Neural cell (in vitro differentiated cells): ENCODE measurements at regions not wholly inside any gene's neighbourhood (a gene's known extent, or its start where the extent isn't known, plus 50 kb on each side); places are given as distances from the start of the nearest gene placed in this dataset.

Experiments
- H2AFZ ChIP-seq: fragments of 200-600, 300-800 bp; sonication (generic), shearing (Covaris generic); 2 replicates; pipeline ENCODE4 v1.6.0; 2014; ENCODE audit warnings: low read depth, mild to moderate bottlenecking, antibody characterized with exemption, low read length, moderate library complexity
- H3F3A ChIP-seq: fragments of 200-600 bp; shearing (Covaris generic); 2 replicates; pipeline ENCODE4 v1.6.1; 2016; ENCODE audit warnings: mild to moderate bottlenecking, moderate library complexity, mixed read lengths, antibody characterized with exemption, low read length; ENCODE audit not compliant: insufficient read depth, poor library complexity, severe bottlenecking
- H3K27ac ChIP-seq: fragments of 200-600, 300-800 bp; sonication (generic), shearing (Covaris generic); 2 replicates; pipeline ENCODE4 v1.5.1; 2014; ENCODE audit warnings: mild to moderate bottlenecking, low read length, moderate library complexity
- H3K27me3 ChIP-seq: fragments of 300-800, 200-600 bp; sonication (generic), shearing (Covaris generic); 2 replicates; pipeline ENCODE4 v1.6.0; 2014; ENCODE audit warnings: mild to moderate bottlenecking, low read depth, low read length, moderate library complexity; ENCODE audit not compliant: insufficient read depth
- H3K36me3 ChIP-seq: fragments of 300-800, 200-600 bp; sonication (generic), shearing (Covaris generic); 2 replicates; pipeline ENCODE4 v1.5.1; 2014; ENCODE audit warnings: mild to moderate bottlenecking, antibody characterized with exemption, low read length, moderate library complexity; ENCODE audit not compliant: insufficient read depth
- H3K4me2 ChIP-seq: fragments of 300-800, 200-600 bp; sonication (generic), shearing (Covaris generic); 2 replicates; pipeline ENCODE4 v1.6.0; 2014; ENCODE audit warnings: mild to moderate bottlenecking, low read length
- H3K4me3 ChIP-seq: fragments of 300-800, 200-600 bp; sonication (generic), shearing (Covaris generic); 2 replicates; pipeline ENCODE4 v1.5.1; 2014; ENCODE audit warnings: mild to moderate bottlenecking, low read length, moderate library complexity
- H3K79me2 ChIP-seq: fragments of 200-600 bp; shearing (Covaris generic); replicated peaks from 2 replicates; pipeline ENCODE4 v1.6.0; 2014; ENCODE audit warnings: mild to moderate bottlenecking, low read length, moderate library complexity; ENCODE audit not compliant: insufficient read depth
- H3K9ac ChIP-seq: fragments of 300-800, 200-600 bp; sonication (generic), shearing (Covaris generic); 2 replicates; pipeline ENCODE4 v1.6.1; 2016; ENCODE audit warnings: mild to moderate bottlenecking, low read length, mixed read lengths
- H3K9me2 ChIP-seq: fragments of 200-600 bp; shearing (Covaris generic); 2 replicates; pipeline ENCODE4 v1.6.1; 2016; ENCODE audit warnings: mild to moderate bottlenecking, low read length, mixed read lengths; ENCODE audit not compliant: insufficient read depth
- H3K9me3 ChIP-seq: fragments of 200-600, 300-800 bp; sonication (generic), shearing (Covaris generic); 2 replicates; pipeline ENCODE4 v1.6.1; 2016; ENCODE audit warnings: mild to moderate bottlenecking, mixed run types, low read length, moderate library complexity, mixed read lengths
- H4K20me1 ChIP-seq: fragments of 200-600 bp; shearing (Covaris generic); 2 replicates; pipeline ENCODE4 v1.6.1; 2016; ENCODE audit warnings: mild to moderate bottlenecking, mixed run types; ENCODE audit not compliant: insufficient read depth
- CTCF ChIP-seq: fragments of 450-650 bp; IDR thresholded peaks from 2 replicates; pipeline ENCODE4 v1.5.1; 2014; ENCODE audit warnings: antibody characterized with exemption, mild to moderate bottlenecking, moderate library complexity; ENCODE audit not compliant: poor library complexity, severe bottlenecking
- EP300 ChIP-seq: fragments of 450-650 bp; conservative IDR thresholded peaks from 2 replicates; pipeline ENCODE4 v1.6.1; 2014; ENCODE audit warnings: antibody characterized with exemption, mild to moderate bottlenecking, moderate library complexity; ENCODE audit not compliant: poor library complexity, severe bottlenecking
- EZH2 ChIP-seq: fragments of 200-600, 300-800 bp; shearing (Covaris generic), sonication (generic); IDR thresholded peaks from 2 replicates; pipeline ENCODE4 v1.6.1; 2014; ENCODE audit warnings: antibody characterized with exemption, low read length, borderline replicate concordance, mild to moderate bottlenecking; ENCODE audit not compliant: insufficient read depth, poor library complexity, severe bottlenecking
- MXI1 ChIP-seq: fragments of 450-650 bp; conservative IDR thresholded peaks from 2 replicates; pipeline ENCODE4 v1.6.1; 2014; ENCODE audit warnings: antibody characterized with exemption, mild to moderate bottlenecking; ENCODE audit not compliant: poor library complexity, severe bottlenecking
- POLR2AphosphoS5 ChIP-seq: IDR thresholded peaks from 2 replicates; pipeline ENCODE4 v1.6.1; 2012
- RAD21 ChIP-seq: fragments of 450-650 bp; conservative IDR thresholded peaks from 2 replicates; pipeline ENCODE4 v1.6.1; 2014; ENCODE audit warnings: antibody characterized with exemption, mild to moderate bottlenecking, moderate library complexity
- SMC3 ChIP-seq: fragments of 450-650 bp; conservative IDR thresholded peaks from 2 replicates; pipeline ENCODE4 v1.6.1; 2014; ENCODE audit warnings: antibody characterized with exemption, mild to moderate bottlenecking, moderate library complexity; ENCODE audit not compliant: poor library complexity
- TAF1 ChIP-seq: IDR thresholded peaks from 2 replicates; pipeline ENCODE4 v1.6.1; 2012; ENCODE audit warnings: low read depth
- TF ChIP-seq, protein P1 (sequence below): IDR thresholded peaks from 2 replicates; pipeline ENCODE4 v1.6.1; 2012; ENCODE audit warnings: borderline replicate concordance

GRCh38 chr10:10197423-10197822, 820.2 kb upstream of the CELF2 start:
- TF ChIP-seq CTCF (no peak), MXI1 (no peak), TAF1 (no peak), EZH2 (no peak), POLR2AphosphoS5 (no peak), EP300 (no peak), RAD21 (no peak), SMC3 (no peak)
- TF ChIP-seq, protein P1, sequence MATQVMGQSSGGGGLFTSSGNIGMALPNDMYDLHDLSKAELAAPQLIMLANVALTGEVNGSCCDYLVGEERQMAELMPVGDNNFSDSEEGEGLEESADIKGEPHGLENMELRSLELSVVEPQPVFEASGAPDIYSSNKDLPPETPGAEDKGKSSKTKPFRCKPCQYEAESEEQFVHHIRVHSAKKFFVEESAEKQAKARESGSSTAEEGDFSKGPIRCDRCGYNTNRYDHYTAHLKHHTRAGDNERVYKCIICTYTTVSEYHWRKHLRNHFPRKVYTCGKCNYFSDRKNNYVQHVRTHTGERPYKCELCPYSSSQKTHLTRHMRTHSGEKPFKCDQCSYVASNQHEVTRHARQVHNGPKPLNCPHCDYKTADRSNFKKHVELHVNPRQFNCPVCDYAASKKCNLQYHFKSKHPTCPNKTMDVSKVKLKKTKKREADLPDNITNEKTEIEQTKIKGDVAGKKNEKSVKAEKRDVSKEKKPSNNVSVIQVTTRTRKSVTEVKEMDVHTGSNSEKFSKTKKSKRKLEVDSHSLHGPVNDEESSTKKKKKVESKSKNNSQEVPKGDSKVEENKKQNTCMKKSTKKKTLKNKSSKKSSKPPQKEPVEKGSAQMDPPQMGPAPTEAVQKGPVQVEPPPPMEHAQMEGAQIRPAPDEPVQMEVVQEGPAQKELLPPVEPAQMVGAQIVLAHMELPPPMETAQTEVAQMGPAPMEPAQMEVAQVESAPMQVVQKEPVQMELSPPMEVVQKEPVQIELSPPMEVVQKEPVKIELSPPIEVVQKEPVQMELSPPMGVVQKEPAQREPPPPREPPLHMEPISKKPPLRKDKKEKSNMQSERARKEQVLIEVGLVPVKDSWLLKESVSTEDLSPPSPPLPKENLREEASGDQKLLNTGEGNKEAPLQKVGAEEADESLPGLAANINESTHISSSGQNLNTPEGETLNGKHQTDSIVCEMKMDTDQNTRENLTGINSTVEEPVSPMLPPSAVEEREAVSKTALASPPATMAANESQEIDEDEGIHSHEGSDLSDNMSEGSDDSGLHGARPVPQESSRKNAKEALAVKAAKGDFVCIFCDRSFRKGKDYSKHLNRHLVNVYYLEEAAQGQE: no peak
- Histone ChIP-seq H3F3A (peaks cover 3% of the 10 kb centered on the region), H3K4me2 (no peak overlapping the region)

DNA sequence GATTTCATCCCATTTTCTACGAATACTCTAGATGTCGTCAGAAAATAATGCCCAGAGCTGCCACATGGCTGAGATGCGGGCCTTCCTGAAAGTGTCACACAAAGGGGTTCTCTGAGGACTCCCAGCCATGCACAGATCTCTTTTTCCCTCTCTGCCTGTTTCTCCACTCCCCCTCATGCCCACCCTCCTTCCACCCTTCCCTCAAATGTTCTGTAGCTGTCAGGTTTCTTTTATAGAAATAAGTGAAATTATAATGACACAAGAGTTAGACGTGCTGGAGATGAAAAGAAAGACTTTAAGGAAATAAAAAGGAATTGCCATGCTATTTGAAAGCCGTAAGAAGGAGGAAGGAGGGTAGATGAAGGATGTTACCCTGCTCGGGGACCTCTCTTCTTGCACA, 819.3 kb upstream of the CELF2 start:
- H3K4me2 ChIP-seq: peak overlapping the region; percentile 11
- H4K20me1 ChIP-seq: no peaks in the 10 kb centered on the region
- H3K4me3 ChIP-seq: no peak overlapping the region
- H3K27ac ChIP-seq: peak overlapping the region; percentile 86
- no peaks in the 10 kb centered on the region for H3K36me3 ChIP-seq
- TF ChIP-seq TAF1: no peak
- peak; percentile 26 for TF ChIP-seq CTCF
- peak; percentile 86 for TF ChIP-seq EP300
- TF ChIP-seq MXI1: no peak
- peak; percentile 53 for TF ChIP-seq POLR2AphosphoS5
- peak; percentile 37 for TF ChIP-seq SMC3
- peak; percentile 48 for TF ChIP-seq RAD21
- TF ChIP-seq, protein P1: no peak
- no peak for TF ChIP-seq EZH2
- peaks cover 3% of the 10 kb centered on the region for H3F3A ChIP-seq
- H3K9me2 ChIP-seq: no peaks in the 10 kb centered on the region
- no peaks in the 10 kb centered on the region for H3K27me3 ChIP-seq
- peak overlapping the region; percentile 6 for H2AFZ ChIP-seq
- H3K9ac ChIP-seq: peak overlapping the region; percentile 36
- H3K9me3 ChIP-seq: no peaks in the 10 kb centered on the region
- H3K79me2 ChIP-seq: no peaks in the 10 kb centered on the region

More at GRCh38 chr10:10197423-10197822, 820.2 kb upstream of the CELF2 start:
- Histone ChIP-seq H4K20me1 (no peaks in the 10 kb centered on the region), H3K9ac (peak overlapping the region; percentile 36), H3K27ac (peak overlapping the region; percentile 86), H3K4me3 (no peak overlapping the region), H3K9me3 (no peaks in the 10 kb centered on the region), H3K27me3 (no peaks in the 10 kb centered on the region), H3K9me2 (no peaks in the 10 kb centered on the region), H3K79me2 (no peaks in the 10 kb centered on the region), H2AFZ (no peak overlapping the region), H3K36me3 (no peaks in the 10 kb centered on the region)
